H9 (cell line): ENCODE measurements at regions not wholly inside any gene's neighbourhood (a gene's known extent, or its start where the extent isn't known, plus 50 kb on each side); places are given as distances from the start of the nearest gene placed in this dataset.

Experiments used
- DNase-seq: peaks from one replicate; pipeline ENCODE4 v3.0.0-alpha.2; 2017
- H2AFZ ChIP-seq: one replicate; pipeline ENCODE4 v1.6.1; 2013; ENCODE audit warnings: mild to moderate bottlenecking, low read length, control low read depth, moderate library complexity
- H2AK5ac ChIP-seq: 2 replicates; pipeline ENCODE4 v1.6.1; 2013; ENCODE audit warnings: low read length, control low read depth, mixed read lengths; ENCODE audit not compliant: insufficient read length
- H2BK120ac ChIP-seq: one replicate; pipeline ENCODE4 v1.6.1; 2013; ENCODE audit warnings: low read depth, mild to moderate bottlenecking, low read length, control low read depth, inconsistent platforms; ENCODE audit not compliant: poor library complexity, severe bottlenecking
- H2BK12ac ChIP-seq: 2 replicates; pipeline ENCODE4 v1.6.1; 2013; ENCODE audit warnings: low read length, control low read depth, mixed read lengths, low read depth; ENCODE audit not compliant: insufficient read length
- H2BK15ac ChIP-seq: 2 replicates; pipeline ENCODE4 v1.6.1; 2013; ENCODE audit warnings: low read depth, low read length, control low read depth
- H2BK20ac ChIP-seq: one replicate; pipeline ENCODE4 v1.6.1; 2013; ENCODE audit warnings: low read depth, mild to moderate bottlenecking, low read length, control low read depth, inconsistent platforms; ENCODE audit not compliant: poor library complexity, severe bottlenecking
- H2BK5ac ChIP-seq: 2 replicates; pipeline ENCODE4 v1.6.1; 2013; ENCODE audit warnings: low read length, control low read depth, mixed read lengths; ENCODE audit not compliant: insufficient read length
- H3K14ac ChIP-seq: 2 replicates; pipeline ENCODE4 v1.6.1; 2013; ENCODE audit warnings: low read length, control low read depth; ENCODE audit not compliant: insufficient read depth
- H3K18ac ChIP-seq: 2 replicates; pipeline ENCODE4 v1.6.1; 2013; ENCODE audit warnings: low read depth, mild to moderate bottlenecking, mixed read lengths, low read length, control low read depth; ENCODE audit not compliant: insufficient read length
- H3K23ac ChIP-seq: 2 replicates; pipeline ENCODE4 v1.6.1; 2013; ENCODE audit warnings: low read length, control low read depth, mixed read lengths, low read depth; ENCODE audit not compliant: insufficient read length
- H3K23me2 ChIP-seq: 2 replicates; pipeline ENCODE4 v1.6.1; 2013; ENCODE audit warnings: low read depth, mild to moderate bottlenecking, mixed read lengths, low read length, control low read depth; ENCODE audit not compliant: insufficient read length, poor library complexity, severe bottlenecking
- H3K27ac ChIP-seq: 2 replicates; pipeline ENCODE4 v1.5.1; 2013; ENCODE audit warnings: low read length, control low read depth, mixed read lengths, low read depth; ENCODE audit not compliant: insufficient read length
- H3K27me3 ChIP-seq: 2 replicates; pipeline ENCODE4 v1.6.1; 2013; ENCODE audit warnings: low read length, control low read depth, inconsistent platforms; ENCODE audit not compliant: insufficient read depth
- H3K4ac ChIP-seq: 2 replicates; pipeline ENCODE4 v1.6.1; 2013; ENCODE audit warnings: low read depth, mild to moderate bottlenecking, control low read depth, inconsistent platforms, low read length, moderate library complexity
- H3K4me1 ChIP-seq: 2 replicates; pipeline ENCODE4 v1.6.1; 2013; ENCODE audit warnings: low read length, control low read depth, inconsistent platforms; ENCODE audit not compliant: insufficient read depth
- H3K4me2 ChIP-seq: 2 replicates; pipeline ENCODE4 v1.6.1; 2013; ENCODE audit warnings: low read length, control low read depth, mixed read lengths; ENCODE audit not compliant: insufficient read length, insufficient read depth
- H3K56ac ChIP-seq: 2 replicates; pipeline ENCODE4 v1.6.1; 2013; ENCODE audit warnings: low read depth, mild to moderate bottlenecking, mixed read lengths, low read length, control low read depth; ENCODE audit not compliant: insufficient read length
- H3K79me1 ChIP-seq: 2 replicates; pipeline ENCODE4 v1.6.1; 2013; ENCODE audit warnings: low read depth, mild to moderate bottlenecking, moderate library complexity, low read length, control low read depth, inconsistent platforms; ENCODE audit not compliant: insufficient read depth, poor library complexity, severe bottlenecking
- H3K79me2 ChIP-seq: 2 replicates; pipeline ENCODE4 v1.6.1; 2013; ENCODE audit warnings: low read length, control low read depth, inconsistent platforms; ENCODE audit not compliant: insufficient read depth
- H3K9ac ChIP-seq: 2 replicates; pipeline ENCODE4 v1.6.1; 2013; ENCODE audit warnings: low read length, control low read depth, mixed read lengths; ENCODE audit not compliant: insufficient read length; ENCODE audit errors: extremely low read depth
- H3K9me3 ChIP-seq: one replicate; pipeline ENCODE4 v1.6.1; 2013; ENCODE audit warnings: low read depth, low read length, inconsistent platforms; ENCODE audit not compliant: control insufficient read depth
- H3T11ph ChIP-seq: one replicate; pipeline ENCODE4 v1.6.1; 2013; ENCODE audit warnings: mild to moderate bottlenecking, low read length, control low read depth, inconsistent platforms
- H4K20me1 ChIP-seq: one replicate; pipeline ENCODE4 v1.6.1; 2013; ENCODE audit not compliant: control insufficient read depth, insufficient read length, insufficient read depth
- H4K5ac ChIP-seq: 2 replicates; pipeline ENCODE4 v1.6.1; 2013; ENCODE audit warnings: low read depth, mild to moderate bottlenecking, mixed read lengths, low read length, control low read depth; ENCODE audit not compliant: insufficient read length
- H4K8ac ChIP-seq: replicated peaks from 2 replicates; pipeline ENCODE4 v1.6.1; 2013; ENCODE audit warnings: low read length, control low read depth, mixed read lengths, low read depth; ENCODE audit not compliant: insufficient read length
- H4K91ac ChIP-seq: 2 replicates; pipeline ENCODE4 v1.6.1; 2013; ENCODE audit warnings: low read depth, mild to moderate bottlenecking, moderate library complexity, mixed read lengths, low read length, control low read depth; ENCODE audit not compliant: insufficient read length
- H3K27ac Mint-ChIP-seq, 3 experiments: 2 replicates in 2 of 3; 3 replicates in 1 of 3; pipeline ENCODE4 v1.8.0; 2020 to 2021; ENCODE audit warnings: mixed read lengths in 3 of 3, mild to moderate bottlenecking in 1 of 3, moderate library complexity in 1 of 3
- H3K27me3 Mint-ChIP-seq: 2 replicates; pipeline ENCODE4 v1.8.0; 2021; ENCODE audit warnings: low read depth, mild to moderate bottlenecking, moderate library complexity, mixed read lengths
- H3K36me3 Mint-ChIP-seq, 3 experiments: 2 replicates in 2 of 3; 3 replicates in 1 of 3; pipeline ENCODE4 v1.8.0; 2020 to 2021; ENCODE audit warnings: low read depth in 3 of 3, mixed read lengths in 3 of 3; ENCODE audit not compliant: insufficient read depth in 1 of 3
- H3K4me1 Mint-ChIP-seq, 2 experiments: 2 replicates each; pipeline ENCODE4 v1.8.0; 2020; ENCODE audit warnings: mixed read lengths in 2 of 2
- H3K4me3 Mint-ChIP-seq, 2 experiments: 2 replicates in 1 of 2; 3 replicates in 1 of 2; pipeline ENCODE4 v1.8.0; 2020 to 2021; ENCODE audit warnings: mild to moderate bottlenecking in 2 of 2, mixed read lengths in 2 of 2, moderate library complexity in 1 of 2
- H3K9me3 Mint-ChIP-seq, 2 experiments: 2 replicates in 1 of 2; 3 replicates in 1 of 2; pipeline ENCODE4 v1.8.0; 2020; ENCODE audit warnings: mild to moderate bottlenecking in 2 of 2, mixed read lengths in 2 of 2, moderate library complexity in 1 of 2
- CTCF ChIP-seq: fragments of 200-600 bp; sonication (generic); conservative IDR thresholded peaks from 3 replicates; pipeline ENCODE4 v1.8.0; 2021; ENCODE audit warnings: antibody characterized with exemption, mild to moderate bottlenecking
- WGBS: extraction: QIAGEN DNeasy Blood & Tissue Kit; methylation state at CpG from one replicate; pipeline ENCODE4 v1.1.7; 2013; ENCODE audit warnings: missing lambda C conversion rate, low lambda C conversion rate, mixed read lengths; ENCODE audit not compliant: insufficient read length; ENCODE audit errors: extremely low coverage; 5-methylcytosine and 5-hydroxymethylcytosine counted together

GRCh38 chr16:17926866-17927399 lies 409.6 kb downstream of the NPIPA8 start:
- DNase-seq = no peak
- H3K9me3 Mint-ChIP-seq = peaks cover 17 to 26% of the 10 kb centered on the region in 2 experiments
- Histone ChIP-seq H4K91ac (no peak overlapping the region), H2BK15ac (no peak overlapping the region), H3K56ac (no peak overlapping the region), H3K14ac (no peak overlapping the region), H3K79me2 (no peaks in the 10 kb centered on the region), H2BK120ac (no peak overlapping the region), H4K20me1 (no peaks in the 10 kb centered on the region), H2BK12ac (no peak overlapping the region), H3K23ac (no peak overlapping the region), H3K27me3 (no peaks in the 10 kb centered on the region), H3K4ac (no peak overlapping the region), H3K18ac (no peak overlapping the region), H2BK20ac (no peak overlapping the region), H3K4me1 (peaks cover 8% of the 10 kb centered on the region; the same call in 1 of the 2 replicates), H3K27ac (no peak overlapping the region), H3T11ph (no peak overlapping the region), H4K5ac (no peak overlapping the region), H4K8ac (no peak overlapping the region), H3K79me1 (no peaks in the 10 kb centered on the region), H2AFZ (no peak overlapping the region), H3K9ac (no peak overlapping the region), H3K9me3 (no peaks in the 10 kb centered on the region), H2BK5ac (no peak overlapping the region), H3K23me2 (no peaks in the 10 kb centered on the region), H3K4me2 (no peak overlapping the region), H2AK5ac (no peak overlapping the region)
- peaks cover 18 to 21% of the 10 kb centered on the region in 2 experiments for H3K4me1 Mint-ChIP-seq
- peaks cover 0 to 18% (median 1%) of the 10 kb centered on the region in 3 experiments; a peak in 6 of 7 replicates for H3K36me3 Mint-ChIP-seq
- no CpG with 5 or more reads among the region's 4 CpGs for WGBS
- peak overlapping the region in 2 of 3 experiments; percentile 71 to 82; a peak in 4 of 7 replicates for H3K27ac Mint-ChIP-seq
- H3K4me3 Mint-ChIP-seq = no peak overlapping the region
- no peak for TF ChIP-seq CTCF
- H3K27me3 Mint-ChIP-seq = no peaks in the 10 kb centered on the region
